HEK293T (cell line): ENCODE measurements at regions not wholly inside any gene's neighbourhood (a gene's known extent, or its start where the extent isn't known, plus 50 kb on each side); places are given as distances from the start of the nearest gene placed in this dataset.

Experiments used
- CTCF ChIA-PET: fragments of 350-600 bp; formaldehyde crosslinking; extraction: SDS; loops from one replicate; lab custom pipeline; 2021; ENCODE audit warnings: antibody characterized with exemption, inconsistent platforms; lab: Yijun Ruan, JAX
- POLR2A ChIA-PET: fragments of 350-600 bp; formaldehyde crosslinking; extraction: SDS; loops from one replicate; lab custom pipeline; 2020; ENCODE audit warnings: antibody characterized with exemption, inconsistent platforms; lab: Yijun Ruan, JAX
- DNase-seq: peaks from one replicate; pipeline ENCODE4 v3.0.0; 2012; ENCODE audit warnings: mixed read lengths; ENCODE audit errors: extremely low spot score
- ARNT ChIP-seq: fragments of 450-650 bp; IDR thresholded peaks from 2 replicates; pipeline ENCODE4 v1.6.1; 2017; ENCODE audit warnings: mild to moderate bottlenecking
- BHLHE40 ChIP-seq: fragments of 450-650 bp; IDR thresholded peaks from 2 replicates; pipeline ENCODE4 v1.6.1; 2016; ENCODE audit warnings: mild to moderate bottlenecking, moderate library complexity, borderline replicate concordance
- CTBP1 ChIP-seq: fragments of 450-650 bp; IDR thresholded peaks from 2 replicates; pipeline ENCODE4 v1.6.1; 2016; ENCODE audit warnings: borderline replicate concordance
- ELF4 ChIP-seq: fragments of 450-650 bp; IDR thresholded peaks from 2 replicates; pipeline ENCODE4 v1.6.1; 2017; ENCODE audit warnings: antibody characterized with exemption
- FOXA1 ChIP-seq: fragments of 450-650 bp; IDR thresholded peaks from 2 replicates; pipeline ENCODE4 v1.6.1; 2016; ENCODE audit warnings: mild to moderate bottlenecking
- FOXK2 ChIP-seq: fragments of 450-650 bp; IDR thresholded peaks from 2 replicates; pipeline ENCODE4 v1.6.1; 2016; ENCODE audit warnings: mild to moderate bottlenecking
- FOXM1 ChIP-seq: fragments of 450-650 bp; IDR thresholded peaks from 2 replicates; pipeline ENCODE4 v1.6.1; 2017; ENCODE audit warnings: mild to moderate bottlenecking, borderline replicate concordance
- HDGF ChIP-seq: fragments of 450-650 bp; IDR thresholded peaks from 2 replicates; pipeline ENCODE4 v1.6.1; 2017; ENCODE audit warnings: antibody characterized with exemption, borderline replicate concordance
- L3MBTL2 ChIP-seq: fragments of 450-650 bp; conservative IDR thresholded peaks from 2 replicates; pipeline ENCODE4 v1.6.1; 2016; ENCODE audit warnings: mild to moderate bottlenecking
- LEF1 ChIP-seq: fragments of 450-650 bp; IDR thresholded peaks from 2 replicates; pipeline ENCODE4 v1.6.1; 2017; ENCODE audit warnings: mild to moderate bottlenecking, borderline replicate concordance
- NFRKB ChIP-seq: fragments of 450-650 bp; IDR thresholded peaks from 2 replicates; pipeline ENCODE4 v1.6.1; 2016; ENCODE audit warnings: mild to moderate bottlenecking, moderate library complexity
- SP1 ChIP-seq: fragments of 450-650 bp; IDR thresholded peaks from 2 replicates; pipeline ENCODE4 v1.6.1; 2017
- SUZ12 ChIP-seq: fragments of 450-650 bp; IDR thresholded peaks from 2 replicates; pipeline ENCODE4 v1.6.1; 2016; ENCODE audit warnings: mild to moderate bottlenecking
- TARDBP ChIP-seq: fragments of 450-650 bp; IDR thresholded peaks from 2 replicates; pipeline ENCODE4 v1.6.1; 2016
- ZNF384 ChIP-seq: fragments of 450-650 bp; IDR thresholded peaks from 2 replicates; pipeline ENCODE4 v1.6.1; 2016
- TF ChIP-seq, protein P1 (sequence below): fragments of 450-650 bp; IDR thresholded peaks from 2 replicates; pipeline ENCODE4 v1.6.1; 2016

DNA sequence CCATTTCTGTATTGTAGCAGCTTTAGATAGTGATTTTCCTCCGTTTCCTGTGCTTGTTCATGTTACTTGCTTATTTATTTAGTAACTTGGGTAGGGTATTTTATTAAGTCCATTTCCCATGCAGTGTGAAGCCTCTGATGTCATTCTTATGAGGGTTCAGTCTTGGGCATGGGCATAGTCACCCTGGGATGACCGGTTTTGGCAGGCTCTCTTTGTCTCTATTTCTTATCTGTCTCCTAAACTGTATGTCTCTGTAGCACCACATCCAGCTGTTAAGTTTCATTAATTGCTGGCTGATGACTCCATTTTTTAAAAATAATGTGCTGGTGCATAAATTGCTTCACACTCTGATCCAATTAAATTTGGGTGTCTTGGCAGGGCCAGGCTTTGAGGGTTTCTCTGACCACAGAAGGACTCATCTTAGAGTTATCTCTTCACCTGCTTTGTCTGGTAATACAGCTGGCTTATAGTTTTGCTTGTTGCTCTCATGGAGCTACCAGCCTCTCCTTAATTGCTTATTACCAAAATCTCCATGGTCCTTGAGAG is 173.3 kb upstream of the VLDLR start:
- CTCF ChIA-PET = no interaction called here
- TF ChIP-seq SP1 = no peak
- TF ChIP-seq TARDBP = no peak
- no peak for TF ChIP-seq ARNT
- no peak for TF ChIP-seq NFRKB
- TF ChIP-seq LEF1 = no peak
- no peak for TF ChIP-seq HDGF
- TF ChIP-seq CTBP1 = no peak
- TF ChIP-seq ZNF384 = no peak
- TF ChIP-seq FOXA1 = no peak
- TF ChIP-seq SUZ12 = no peak
- TF ChIP-seq, protein P1, sequence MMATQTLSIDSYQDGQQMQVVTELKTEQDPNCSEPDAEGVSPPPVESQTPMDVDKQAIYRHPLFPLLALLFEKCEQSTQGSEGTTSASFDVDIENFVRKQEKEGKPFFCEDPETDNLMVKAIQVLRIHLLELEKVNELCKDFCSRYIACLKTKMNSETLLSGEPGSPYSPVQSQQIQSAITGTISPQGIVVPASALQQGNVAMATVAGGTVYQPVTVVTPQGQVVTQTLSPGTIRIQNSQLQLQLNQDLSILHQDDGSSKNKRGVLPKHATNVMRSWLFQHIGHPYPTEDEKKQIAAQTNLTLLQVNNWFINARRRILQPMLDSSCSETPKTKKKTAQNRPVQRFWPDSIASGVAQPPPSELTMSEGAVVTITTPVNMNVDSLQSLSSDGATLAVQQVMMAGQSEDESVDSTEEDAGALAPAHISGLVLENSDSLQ = no peak
- TF ChIP-seq ELF4 = no peak
- DNase-seq = no peak
- POLR2A ChIA-PET = no interaction called here

DNA sequence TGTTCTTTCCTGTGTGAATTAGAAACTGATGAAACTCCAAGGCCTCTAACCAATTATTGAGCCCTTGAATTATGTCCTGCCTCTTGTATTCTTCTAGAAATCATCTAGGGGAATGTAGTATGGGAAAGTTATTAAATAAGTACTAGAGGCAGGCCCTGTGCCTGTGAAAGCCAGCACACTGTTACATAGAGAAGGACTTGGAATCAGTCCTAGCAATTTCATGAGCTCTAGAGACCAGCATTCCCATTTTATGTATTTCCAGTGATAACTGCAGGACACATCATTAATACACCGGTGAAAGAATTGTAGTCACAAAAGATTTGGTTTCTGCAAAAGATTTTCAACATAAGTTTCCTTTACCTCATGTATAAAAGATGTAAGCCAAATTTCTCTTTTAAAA is 168.5 kb upstream of the VLDLR start:
- TF ChIP-seq, protein P1 = no peak
- TF ChIP-seq ARNT (no peak), HDGF (no peak), SUZ12 (no peak), L3MBTL2 (no peak), BHLHE40 (no peak), ELF4 (no peak), NFRKB (no peak), LEF1 (no peak), CTBP1 (no peak), SP1 (no peak), FOXA1 (no peak), TARDBP (no peak), FOXK2 (no peak)
- CTCF ChIA-PET = no interaction called here
- DNase-seq = no peak
- POLR2A ChIA-PET = no interaction called here

DNA sequence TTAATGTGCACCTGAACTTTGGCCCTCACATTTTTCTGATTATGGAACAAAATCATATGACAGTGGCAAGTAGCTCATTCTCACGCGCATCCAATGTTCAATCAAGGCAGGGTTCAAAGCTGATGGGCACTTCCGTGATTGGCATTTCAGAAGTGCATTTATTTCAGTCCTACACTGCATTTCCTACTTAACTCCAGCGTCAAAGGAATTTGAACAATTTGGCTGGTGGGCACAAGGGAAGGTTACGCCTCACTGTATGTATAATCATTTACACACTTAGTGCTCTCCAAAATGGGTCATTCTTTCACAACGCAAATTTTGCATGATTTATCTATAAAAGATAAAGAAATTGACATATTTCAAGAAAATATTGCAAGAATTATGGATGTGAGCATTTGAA is 167.9 kb upstream of the VLDLR start:
- ChIA-PET CTCF (no interaction called here), POLR2A (no interaction called here)
- TF ChIP-seq HDGF (no peak), TARDBP (no peak), CTBP1 (no peak), BHLHE40 (no peak), SP1 (no peak), NFRKB (no peak), L3MBTL2 (no peak), ZNF384 (no peak), ARNT (no peak), LEF1 (no peak), FOXM1 (no peak)
- TF ChIP-seq, protein P1 = no peak
- no peak for DNase-seq

DNA sequence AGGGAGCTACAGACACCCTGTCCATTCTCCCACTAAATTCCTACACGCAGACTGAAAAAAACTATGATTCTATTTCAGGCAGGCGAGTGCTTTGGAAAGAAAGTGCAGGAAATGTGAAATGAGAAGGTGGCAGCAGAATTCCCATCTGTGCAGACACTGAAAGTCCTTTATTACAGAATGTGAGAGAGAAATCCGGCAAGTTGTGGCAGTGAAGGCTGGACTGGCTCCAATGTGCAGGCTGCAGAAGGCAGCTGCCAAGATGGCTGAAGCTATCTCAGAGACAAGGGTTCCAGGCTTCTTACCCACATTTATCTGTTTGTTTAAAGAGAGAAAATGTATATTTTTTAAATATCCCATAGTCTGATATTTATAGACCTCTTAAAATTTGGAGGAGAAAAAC is 161.8 kb upstream of the VLDLR start:
- ChIA-PET POLR2A (no interaction called here), CTCF (no interaction called here)
- TF ChIP-seq HDGF = no peak
- no peak for TF ChIP-seq SP1
- no peak for TF ChIP-seq ARNT
- TF ChIP-seq CTBP1 = no peak
- no peak for TF ChIP-seq ELF4
- TF ChIP-seq, protein P1 = no peak
- no peak for DNase-seq

DNA sequence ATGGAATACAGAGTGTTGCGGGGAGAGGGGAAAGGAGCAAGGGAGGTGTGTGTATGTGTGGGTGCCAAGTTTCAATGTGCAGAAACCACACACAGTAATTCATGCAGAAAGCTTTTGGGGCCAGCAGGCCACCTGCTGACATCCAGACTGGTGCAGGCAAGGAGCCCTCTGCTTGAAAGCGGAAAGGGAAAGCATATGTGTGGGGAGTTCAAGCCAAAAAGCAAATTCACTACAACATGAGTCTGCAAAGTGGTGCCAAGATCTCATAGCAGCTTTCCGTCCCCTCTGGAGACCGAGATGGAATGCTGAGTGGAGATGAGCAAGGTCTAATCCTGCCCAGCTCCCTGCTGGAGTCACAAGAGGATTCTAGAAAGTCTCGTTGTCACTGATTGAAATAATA is 159.7 kb upstream of the VLDLR start:
- no peak for TF ChIP-seq FOXM1
- no peak for TF ChIP-seq CTBP1
- no peak for TF ChIP-seq FOXK2
- no peak for TF ChIP-seq L3MBTL2
- no peak for TF ChIP-seq LEF1
- no peak for TF ChIP-seq FOXA1
- no peak for TF ChIP-seq NFRKB
- TF ChIP-seq SUZ12 = no peak
- TF ChIP-seq, protein P1 = no peak
- TF ChIP-seq ELF4 = no peak
- TF ChIP-seq SP1 = no peak
- no peak for TF ChIP-seq HDGF
- no peak for TF ChIP-seq ZNF384
- TF ChIP-seq ARNT = no peak
- TF ChIP-seq TARDBP = no peak
- TF ChIP-seq BHLHE40 = no peak
- POLR2A ChIA-PET = no interaction called here

More for the DNA sequence above, 159.7 kb upstream of the VLDLR start:
- CTCF ChIA-PET = interaction anchor here (0.6 kb wide), 1 partner anchor 26 kb away, joined by 3 read pairs; no protein-coding TSS in a partner anchor
- no peak for DNase-seq
